Endodermal cell (in vitro differentiated cells): ENCODE measurements at regions not wholly inside any gene's neighbourhood (a gene's known extent, or its start where the extent isn't known, plus 50 kb on each side); places are given as distances from the start of the nearest gene placed in this dataset.

Source experiments
- DNase-seq: peaks from one replicate; pipeline ENCODE4 v3.0.0-alpha.2; 2017
- H3K27ac ChIP-seq: 2 replicates; pipeline ENCODE4 v1.5.1; 2013; ENCODE audit warnings: mild to moderate bottlenecking, low read depth, low read length, moderate library complexity
- H3K27me3 ChIP-seq: 2 replicates; pipeline ENCODE4 v1.6.1; 2013; ENCODE audit warnings: mild to moderate bottlenecking, low read length, moderate library complexity; ENCODE audit not compliant: insufficient read depth, control insufficient read depth, poor library complexity, severe bottlenecking
- H3K36me3 ChIP-seq: 2 replicates; pipeline ENCODE4 v1.7.0; 2013; ENCODE audit warnings: mild to moderate bottlenecking, low read length, moderate library complexity; ENCODE audit not compliant: control insufficient read depth, insufficient read depth
- H3K4me1 ChIP-seq: one replicate; pipeline ENCODE4 v1.7.0; 2013; ENCODE audit warnings: low read length; ENCODE audit not compliant: control insufficient read depth, insufficient read depth
- H3K4me3 ChIP-seq: 2 replicates; pipeline ENCODE4 v1.5.1; 2013; ENCODE audit warnings: mild to moderate bottlenecking, low read length, moderate library complexity
- H3K9ac ChIP-seq: 2 replicates; pipeline ENCODE4 v1.6.1; 2013; ENCODE audit warnings: mild to moderate bottlenecking, low read length, moderate library complexity; ENCODE audit not compliant: poor library complexity, severe bottlenecking; ENCODE audit errors: extremely low read depth
- H3K9me3 ChIP-seq: 2 replicates; pipeline ENCODE4 v1.6.1; 2013; ENCODE audit warnings: mild to moderate bottlenecking, low read length, moderate library complexity; ENCODE audit not compliant: control insufficient read depth
- H3K27ac Mint-ChIP-seq: 2 replicates; pipeline ENCODE4 v1.8.0; 2020; ENCODE audit warnings: mixed read lengths
- H3K27me3 Mint-ChIP-seq: 2 replicates; pipeline ENCODE4 v1.8.0; 2021; ENCODE audit warnings: mild to moderate bottlenecking, mixed read lengths; ENCODE audit not compliant: insufficient read depth
- H3K36me3 Mint-ChIP-seq: 2 replicates; pipeline ENCODE4 v1.8.0; 2020; ENCODE audit warnings: low read depth, mixed read lengths
- H3K4me1 Mint-ChIP-seq: 2 replicates; pipeline ENCODE4 v1.8.0; 2020; ENCODE audit warnings: mixed read lengths
- H3K4me3 Mint-ChIP-seq: 2 replicates; pipeline ENCODE4 v1.8.0; 2020; ENCODE audit warnings: mild to moderate bottlenecking, moderate library complexity, mixed read lengths
- H3K9me3 Mint-ChIP-seq: 2 replicates; pipeline ENCODE4 v1.8.0; 2020; ENCODE audit warnings: mild to moderate bottlenecking, mixed read lengths
- CTCF ChIP-seq: fragments of 200-600 bp; sonication (generic); conservative IDR thresholded peaks from 2 replicates; pipeline ENCODE4 v1.5.0; 2021; ENCODE audit warnings: antibody characterized with exemption, mild to moderate bottlenecking
- WGBS, 2 experiments: methylation state at CpG; one replicate each; pipeline versions ENCODE4 v1.1.5 to v1.1.7; 2013; ENCODE audit warnings: missing lambda C conversion rate in 2 of 2, mixed read lengths in 1 of 2; ENCODE audit not compliant: insufficient coverage in 1 of 2, insufficient read length in 1 of 2; 5-methylcytosine and 5-hydroxymethylcytosine counted together

- Mint-ChIP-seq H3K4me1 (no peaks in the 10 kb centered on the region), H3K9me3 (no peaks in the 10 kb centered on the region), H3K4me3 (no peak overlapping the region), H3K27me3 (peaks cover 2% of the 10 kb centered on the region), H3K36me3 (no peaks in the 10 kb centered on the region), H3K27ac (no peak overlapping the region)
- no peaks in the 10 kb centered on the region for H3K4me1 ChIP-seq
- no peak overlapping the region for H3K27ac ChIP-seq
- TF ChIP-seq CTCF = no peak
- H3K9ac ChIP-seq = no peak overlapping the region
- H3K4me3 ChIP-seq = no peak overlapping the region
- no peaks in the 10 kb centered on the region for H3K27me3 ChIP-seq
- H3K36me3 ChIP-seq = no peaks in the 10 kb centered on the region
- no peak for DNase-seq
- H3K9me3 ChIP-seq = no peaks in the 10 kb centered on the region
- 64% methylated on average over 3 of the region's 3 CpGs; no CpG with 5 or more reads in 1 of the 2 experiments for WGBS, 2 experiments
Observed at GRCh38 chr13:40456397-40456953, 210.0 kb downstream of the FOXO1 start.

GRCh38 chr13:40456979-40457553 is 209.4 kb downstream of the FOXO1 start:
- H3K4me1 Mint-ChIP-seq = no peaks in the 10 kb centered on the region

GRCh38 chr13:40457929-40458719 is 208.3 kb downstream of the FOXO1 start:
- Histone ChIP-seq H3K27me3 (no peaks in the 10 kb centered on the region), H3K36me3 (no peaks in the 10 kb centered on the region), H3K4me3 (no peak overlapping the region), H3K9ac (no peak overlapping the region), H3K9me3 (no peaks in the 10 kb centered on the region), H3K4me1 (no peaks in the 10 kb centered on the region), H3K27ac (no peak overlapping the region)
- H3K27ac Mint-ChIP-seq = no peak overlapping the region
- H3K4me1 Mint-ChIP-seq = no peaks in the 10 kb centered on the region
- H3K36me3 Mint-ChIP-seq = no peaks in the 10 kb centered on the region
- WGBS, 2 experiments = 90 to 99% methylated on average over 10 to 11 of the region's 12 CpGs
- TF ChIP-seq CTCF = no peak
- peaks cover 2% of the 10 kb centered on the region for H3K27me3 Mint-ChIP-seq
- H3K9me3 Mint-ChIP-seq = no peaks in the 10 kb centered on the region
- no peak for DNase-seq
- no peak overlapping the region for H3K4me3 Mint-ChIP-seq

More at GRCh38 chr13:40456979-40457553, 209.4 kb downstream of the FOXO1 start:
- DNase-seq = no peak
- WGBS, 2 experiments = 89 to 91% methylated on average over 8 of the region's 8 CpGs
- H3K4me3 Mint-ChIP-seq = no peak overlapping the region
- H3K27me3 Mint-ChIP-seq = peaks cover 2% of the 10 kb centered on the region
- Histone ChIP-seq H3K9ac (no peak overlapping the region), H3K4me3 (no peak overlapping the region), H3K9me3 (no peaks in the 10 kb centered on the region), H3K4me1 (no peaks in the 10 kb centered on the region), H3K27me3 (no peaks in the 10 kb centered on the region), H3K27ac (no peak overlapping the region), H3K36me3 (no peaks in the 10 kb centered on the region)
- no peak for TF ChIP-seq CTCF
- no peaks in the 10 kb centered on the region for H3K9me3 Mint-ChIP-seq
- H3K36me3 Mint-ChIP-seq = no peaks in the 10 kb centered on the region
- H3K27ac Mint-ChIP-seq = no peak overlapping the region
